ENCODE measurements at regions not wholly inside any gene's neighbourhood (a gene's known extent, or its start where the extent isn't known, plus 50 kb on each side); places are given as distances from the start of the nearest gene placed in this dataset.

DNA sequence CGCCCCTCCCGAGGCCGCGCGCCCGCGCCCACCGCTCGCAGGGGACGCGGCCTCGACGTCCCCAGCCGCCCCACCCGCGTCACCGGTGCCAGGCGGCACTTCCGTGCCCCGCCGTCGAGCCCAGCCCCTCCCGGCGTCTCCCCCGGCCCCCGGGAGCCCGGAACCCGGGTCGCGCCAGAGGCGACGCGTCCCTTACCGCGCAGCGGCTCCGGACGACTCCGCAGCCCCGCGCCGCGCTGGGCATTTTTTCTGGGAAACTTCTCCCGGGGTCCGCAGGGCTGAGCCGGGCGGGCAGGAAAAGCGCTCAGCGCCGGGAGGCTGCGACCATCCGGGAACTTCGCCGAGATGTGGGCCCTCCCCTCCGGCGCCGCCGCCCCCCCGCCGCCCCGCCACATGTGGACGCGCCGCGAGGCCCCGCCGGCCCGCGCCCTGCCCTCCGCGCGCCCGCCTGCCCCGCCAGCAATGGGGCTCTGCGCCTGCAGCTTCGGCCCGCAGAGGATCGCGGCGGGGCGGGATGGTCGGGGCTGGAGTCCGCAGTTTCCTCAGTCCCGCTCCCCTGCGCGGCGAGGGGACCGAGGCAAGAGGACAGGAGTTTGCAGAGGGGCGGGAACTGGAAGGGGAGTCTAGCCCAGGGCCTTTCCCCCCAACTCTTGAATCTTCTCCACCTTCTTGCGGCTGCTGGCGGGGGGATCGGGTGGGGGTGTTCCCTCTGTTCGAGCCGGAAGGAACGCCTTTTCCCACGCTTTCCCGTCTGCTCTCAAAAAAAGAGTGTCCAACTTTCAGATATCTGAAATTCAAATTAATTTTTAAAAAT, 81.5 kb downstream of the CHRNA1 start:
- TF ChIP-seq, protein P1, sequence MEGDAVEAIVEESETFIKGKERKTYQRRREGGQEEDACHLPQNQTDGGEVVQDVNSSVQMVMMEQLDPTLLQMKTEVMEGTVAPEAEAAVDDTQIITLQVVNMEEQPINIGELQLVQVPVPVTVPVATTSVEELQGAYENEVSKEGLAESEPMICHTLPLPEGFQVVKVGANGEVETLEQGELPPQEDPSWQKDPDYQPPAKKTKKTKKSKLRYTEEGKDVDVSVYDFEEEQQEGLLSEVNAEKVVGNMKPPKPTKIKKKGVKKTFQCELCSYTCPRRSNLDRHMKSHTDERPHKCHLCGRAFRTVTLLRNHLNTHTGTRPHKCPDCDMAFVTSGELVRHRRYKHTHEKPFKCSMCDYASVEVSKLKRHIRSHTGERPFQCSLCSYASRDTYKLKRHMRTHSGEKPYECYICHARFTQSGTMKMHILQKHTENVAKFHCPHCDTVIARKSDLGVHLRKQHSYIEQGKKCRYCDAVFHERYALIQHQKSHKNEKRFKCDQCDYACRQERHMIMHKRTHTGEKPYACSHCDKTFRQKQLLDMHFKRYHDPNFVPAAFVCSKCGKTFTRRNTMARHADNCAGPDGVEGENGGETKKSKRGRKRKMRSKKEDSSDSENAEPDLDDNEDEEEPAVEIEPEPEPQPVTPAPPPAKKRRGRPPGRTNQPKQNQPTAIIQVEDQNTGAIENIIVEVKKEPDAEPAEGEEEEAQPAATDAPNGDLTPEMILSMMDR (IDR thresholded peaks at IDR 0.05; ENCODE audit: low read depth, low read length, poor library complexity, severe bottlenecking) = no peak
- TF ChIP-seq EZH2phosphoT487 (IDR thresholded peaks at IDR 0.05; ENCODE audit: borderline replicate concordance, low read length) = no peak

Measured in DOHH2 (cell line).